Keratinocyte (primary cell): ENCODE measurements at regions not wholly inside any gene's neighbourhood (a gene's known extent, or its start where the extent isn't known, plus 50 kb on each side); places are given as distances from the start of the nearest gene placed in this dataset.
A peak's percentile ranks its signal among the peaks of the same experiment; 100 is the strongest.

Experiments
- DNase-seq: peaks from one replicate; pipeline ENCODE4 v3.0.0-alpha.2; 2011; ENCODE audit warnings: low read depth, missing footprints, low spot score
- FAIRE-seq: peaks from 2 replicates; lab custom pipeline; 2011; peaks lifted over from hg19 to GRCh38; lab: Jason Lieb, UNC
- H2AFZ ChIP-seq: 2 replicates; pipeline ENCODE4 v1.6.0; 2012; ENCODE audit warnings: low read length, control low read depth, inconsistent platforms; ENCODE audit not compliant: control insufficient read depth
- H3K27ac ChIP-seq: 2 replicates; pipeline ENCODE4 v1.5.1; 2011; ENCODE audit warnings: low read length; ENCODE audit not compliant: control insufficient read depth, insufficient read depth
- H3K27me3 ChIP-seq: 3 replicates; pipeline ENCODE4 v1.6.0; 2011; ENCODE audit warnings: low read length; ENCODE audit not compliant: control insufficient read depth, insufficient read depth; ENCODE audit errors: extremely low read depth
- H3K36me3 ChIP-seq, 2 experiments: 2 replicates in 1 of 2; 3 replicates in 1 of 2; pipeline ENCODE4 v1.5.1; 2011; ENCODE audit warnings: low read length in 2 of 2, mild to moderate bottlenecking in 1 of 2; ENCODE audit not compliant: control insufficient read depth in 2 of 2, insufficient read depth in 2 of 2; ENCODE audit errors: extremely low read depth in 1 of 2
- H3K4me1 ChIP-seq: 3 replicates; pipeline ENCODE4 v1.5.1; 2011; ENCODE audit warnings: low read length; ENCODE audit not compliant: control insufficient read depth, insufficient read depth; ENCODE audit errors: extremely low read depth
- H3K4me2 ChIP-seq: 3 replicates; pipeline ENCODE4 v1.6.0; 2011; ENCODE audit warnings: low read depth, low read length; ENCODE audit not compliant: control insufficient read depth, insufficient read depth; ENCODE audit errors: extremely low read depth
- H3K4me3 ChIP-seq, 3 experiments: fragments of 200-600 bp in 1 of 3; sonication (generic) in 1 of 3; 2 replicates in 2 of 3; 3 replicates in 1 of 3; pipeline ENCODE4 v1.5.1; 2011 to 2016; ENCODE audit warnings: low read length in 3 of 3, mild to moderate bottlenecking in 3 of 3, control low read depth in 2 of 3, inconsistent platforms in 1 of 3, low read depth in 1 of 3, mixed read lengths in 1 of 3, mixed run types in 1 of 3, moderate library complexity in 1 of 3; ENCODE audit not compliant: control insufficient read depth in 2 of 3, insufficient read depth in 2 of 3; ENCODE audit errors: extremely low read depth in 1 of 3
- H3K79me2 ChIP-seq: 2 replicates; pipeline ENCODE4 v1.6.0; 2012; ENCODE audit warnings: low read length; ENCODE audit not compliant: control insufficient read depth, insufficient read depth
- H3K9ac ChIP-seq: 3 replicates; pipeline ENCODE4 v1.6.0; 2011; ENCODE audit warnings: low read length; ENCODE audit not compliant: control insufficient read depth, insufficient read depth; ENCODE audit errors: extremely low read depth
- H3K9me1 ChIP-seq: 3 replicates; pipeline ENCODE4 v1.6.0; 2011; ENCODE audit warnings: low read length; ENCODE audit not compliant: control insufficient read depth, insufficient read depth; ENCODE audit errors: extremely low read depth
- H3K9me3 ChIP-seq: 2 replicates; pipeline ENCODE4 v1.5.1; 2012; ENCODE audit warnings: low read depth, low read length; ENCODE audit not compliant: control insufficient read depth
- H4K20me1 ChIP-seq: 3 replicates; pipeline ENCODE4 v1.6.0; 2011; ENCODE audit warnings: low read length; ENCODE audit not compliant: control insufficient read depth, insufficient read depth; ENCODE audit errors: extremely low read depth
- EZH2 ChIP-seq: IDR thresholded peaks from one replicate; pipeline ENCODE4 v1.6.1; 2012; ENCODE audit warnings: inconsistent platforms, mild to moderate bottlenecking, low read length, moderate library complexity
- dilution Hi-C: fragments of 300-500 bp; cut with MboI; formaldehyde crosslinking; loops from one replicate; pipeline ENCODE4 v1.7.0; 2020; ENCODE audit warnings: low sequenced_read_pairs; ENCODE audit not compliant: extremely low pct_ligation_motif_present
- TF ChIP-seq, protein P1 (sequence below), 3 experiments: IDR thresholded peaks in 1 of 3; conservative IDR thresholded peaks in 1 of 3; optimal IDR thresholded peaks in 1 of 3; 2 replicates in 2 of 3; 3 replicates in 1 of 3; pipeline versions ENCODE3 to v1.5.1; 2011; ENCODE audit warnings: low read length in 3 of 3, mild to moderate bottlenecking in 3 of 3, moderate library complexity in 2 of 3, control low read depth in 1 of 3, inconsistent platforms in 1 of 3; ENCODE audit not compliant: insufficient read depth in 2 of 3; ENCODE audit errors: extremely low read depth in 1 of 3

DNA sequence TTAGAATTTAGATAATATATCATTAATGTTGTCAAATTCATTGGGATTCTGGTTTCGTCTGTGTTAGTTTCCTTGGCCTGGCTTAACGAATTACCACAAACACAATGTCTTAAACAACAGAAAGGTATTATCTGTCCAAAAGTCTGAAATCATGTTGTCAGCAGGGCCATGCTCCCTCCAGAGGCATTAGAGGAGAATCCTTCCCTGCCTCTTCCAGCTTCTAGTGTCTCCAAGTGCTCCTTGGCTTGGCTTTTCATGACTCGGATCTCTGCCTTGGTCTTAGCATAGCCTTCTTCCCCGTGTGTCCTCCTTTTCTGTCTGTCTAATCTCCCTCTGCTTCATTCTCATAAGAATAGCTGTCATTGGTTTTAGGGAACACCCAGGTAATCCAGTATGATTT lies 482.5 kb downstream of the SEMA3D start:
- DNase-seq: no peak
- dilution Hi-C loops: no loop called here
- Histone ChIP-seq H3K79me2 (no peaks in the 10 kb centered on the region), H3K9me1 (no peaks in the 10 kb centered on the region), H3K27me3 (no peaks in the 10 kb centered on the region), H2AFZ (no peak overlapping the region), H3K27ac (no peak overlapping the region), H3K9me3 (no peaks in the 10 kb centered on the region), H3K4me2 (no peak overlapping the region), H3K4me1 (no peaks in the 10 kb centered on the region), H4K20me1 (no peaks in the 10 kb centered on the region), H3K9ac (no peak overlapping the region), H3K36me3 (no peaks in the 10 kb centered on the region), H3K4me3 (no peak overlapping the region)
- peak; percentile 9 for FAIRE-seq
- TF ChIP-seq, protein P1, sequence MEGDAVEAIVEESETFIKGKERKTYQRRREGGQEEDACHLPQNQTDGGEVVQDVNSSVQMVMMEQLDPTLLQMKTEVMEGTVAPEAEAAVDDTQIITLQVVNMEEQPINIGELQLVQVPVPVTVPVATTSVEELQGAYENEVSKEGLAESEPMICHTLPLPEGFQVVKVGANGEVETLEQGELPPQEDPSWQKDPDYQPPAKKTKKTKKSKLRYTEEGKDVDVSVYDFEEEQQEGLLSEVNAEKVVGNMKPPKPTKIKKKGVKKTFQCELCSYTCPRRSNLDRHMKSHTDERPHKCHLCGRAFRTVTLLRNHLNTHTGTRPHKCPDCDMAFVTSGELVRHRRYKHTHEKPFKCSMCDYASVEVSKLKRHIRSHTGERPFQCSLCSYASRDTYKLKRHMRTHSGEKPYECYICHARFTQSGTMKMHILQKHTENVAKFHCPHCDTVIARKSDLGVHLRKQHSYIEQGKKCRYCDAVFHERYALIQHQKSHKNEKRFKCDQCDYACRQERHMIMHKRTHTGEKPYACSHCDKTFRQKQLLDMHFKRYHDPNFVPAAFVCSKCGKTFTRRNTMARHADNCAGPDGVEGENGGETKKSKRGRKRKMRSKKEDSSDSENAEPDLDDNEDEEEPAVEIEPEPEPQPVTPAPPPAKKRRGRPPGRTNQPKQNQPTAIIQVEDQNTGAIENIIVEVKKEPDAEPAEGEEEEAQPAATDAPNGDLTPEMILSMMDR (optimal IDR thresholded peaks at IDR 0.05 in 1 of 3, IDR thresholded peaks at IDR 0.05 in 1 of 3, conservative IDR thresholded peaks at IDR 0.05 in 1 of 3; ENCODE audit: extremely low read depth in 1 of 3, insufficient read depth in 2 of 3, low read length in 3 of 3): peak in 1 of 3 experiments; percentile 7
- no peak for TF ChIP-seq EZH2

DNA sequence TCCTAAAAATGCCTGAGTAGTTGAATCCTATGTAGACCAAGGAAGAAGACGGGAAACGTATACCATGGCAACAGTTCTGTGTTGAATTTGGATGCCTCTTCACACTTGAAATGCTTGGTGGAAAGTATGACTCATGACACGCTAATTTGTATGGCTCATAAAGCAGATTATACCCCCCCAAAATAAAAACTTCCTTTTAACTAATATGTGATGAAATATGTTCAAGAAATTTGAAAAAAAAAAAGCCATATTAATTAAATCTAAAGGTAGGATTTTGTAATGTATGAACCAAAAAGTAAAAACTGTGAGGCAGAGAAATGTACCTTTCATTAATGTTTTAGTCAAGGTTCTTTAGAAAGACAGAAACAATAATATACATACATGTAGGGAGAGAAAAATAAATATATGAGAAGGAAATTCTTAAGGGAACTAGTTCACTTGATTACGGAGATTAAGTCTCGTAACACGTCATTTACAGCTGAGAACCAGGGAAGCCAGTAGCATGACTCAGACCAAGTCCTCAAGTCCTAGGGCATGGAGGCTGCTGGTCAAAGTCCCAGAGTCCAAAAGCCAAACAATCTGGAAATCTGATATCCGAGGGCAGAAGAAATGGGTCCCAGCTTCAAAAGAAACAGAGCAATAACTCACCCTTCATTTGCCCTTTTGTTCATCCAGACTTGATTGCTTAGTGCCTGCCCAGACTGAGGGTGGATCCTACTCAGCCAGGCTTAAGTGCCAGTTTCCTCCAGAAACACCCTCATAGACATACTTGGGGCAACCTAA lies 485.1 kb downstream of the SEMA3D start:
- H3K4me2 ChIP-seq: no peak overlapping the region

More for the DNA sequence above, 485.1 kb downstream of the SEMA3D start:
- Histone ChIP-seq H3K27ac (no peak overlapping the region), H3K9me3 (no peaks in the 10 kb centered on the region), H3K36me3 (no peaks in the 10 kb centered on the region), H3K27me3 (no peaks in the 10 kb centered on the region), H3K79me2 (no peaks in the 10 kb centered on the region), H3K4me3 (no peak overlapping the region), H4K20me1 (no peaks in the 10 kb centered on the region), H2AFZ (no peak overlapping the region), H3K9me1 (no peaks in the 10 kb centered on the region), H3K9ac (no peak overlapping the region), H3K4me1 (no peaks in the 10 kb centered on the region)
- dilution Hi-C loops: no loop called here
- TF ChIP-seq, protein P1 (optimal IDR thresholded peaks at IDR 0.05 in 1 of 3, IDR thresholded peaks at IDR 0.05 in 1 of 3, conservative IDR thresholded peaks at IDR 0.05 in 1 of 3; ENCODE audit: extremely low read depth in 1 of 3, insufficient read depth in 2 of 3, low read length in 3 of 3): no peak
- TF ChIP-seq EZH2: no peak
- no peak for DNase-seq
- no peak for FAIRE-seq
